ENCODE measurements at regions not wholly inside any gene's neighbourhood (a gene's known extent, or its start where the extent isn't known, plus 50 kb on each side); places are given as distances from the start of the nearest gene placed in this dataset.

DNA sequence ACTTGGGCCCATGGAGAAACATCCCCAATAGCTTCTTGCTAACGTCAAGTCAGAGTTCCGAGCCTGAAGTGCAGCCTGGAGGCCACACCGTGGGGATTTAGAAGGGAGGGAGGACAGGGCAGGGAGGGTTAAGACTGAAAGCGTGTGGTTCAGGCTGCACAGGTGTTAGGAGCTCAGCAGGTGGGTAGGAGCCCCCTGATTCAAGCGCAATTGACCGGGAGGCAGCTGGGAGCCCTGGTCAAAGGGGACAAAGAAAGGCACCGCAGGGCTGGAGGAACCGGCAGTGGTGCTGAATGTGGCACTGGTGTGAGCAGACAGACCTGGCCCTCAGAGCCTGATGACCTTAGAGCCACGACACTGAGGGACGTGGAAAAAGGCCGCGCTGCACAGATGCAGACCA lies 149.6 kb downstream of the TMEM18 start:
- DNase-seq (ENCODE audit: low spot score in 2 of 2): no peak

GRCh38 chr2:526918-527317 lies 150.3 kb downstream of the TMEM18 start:
- peaks cover 0 to 3% of the 10 kb centered on the region in 2 donors for H3K27me3 ChIP-seq
- H3K4me1 ChIP-seq: no peaks in the 10 kb centered on the region
- DNase-seq (ENCODE audit: low spot score in 2 of 2): no peak
- peaks cover 0 to 11% of the 10 kb centered on the region in 2 donors for H3K9me3 ChIP-seq
- TF ChIP-seq, protein P1, sequence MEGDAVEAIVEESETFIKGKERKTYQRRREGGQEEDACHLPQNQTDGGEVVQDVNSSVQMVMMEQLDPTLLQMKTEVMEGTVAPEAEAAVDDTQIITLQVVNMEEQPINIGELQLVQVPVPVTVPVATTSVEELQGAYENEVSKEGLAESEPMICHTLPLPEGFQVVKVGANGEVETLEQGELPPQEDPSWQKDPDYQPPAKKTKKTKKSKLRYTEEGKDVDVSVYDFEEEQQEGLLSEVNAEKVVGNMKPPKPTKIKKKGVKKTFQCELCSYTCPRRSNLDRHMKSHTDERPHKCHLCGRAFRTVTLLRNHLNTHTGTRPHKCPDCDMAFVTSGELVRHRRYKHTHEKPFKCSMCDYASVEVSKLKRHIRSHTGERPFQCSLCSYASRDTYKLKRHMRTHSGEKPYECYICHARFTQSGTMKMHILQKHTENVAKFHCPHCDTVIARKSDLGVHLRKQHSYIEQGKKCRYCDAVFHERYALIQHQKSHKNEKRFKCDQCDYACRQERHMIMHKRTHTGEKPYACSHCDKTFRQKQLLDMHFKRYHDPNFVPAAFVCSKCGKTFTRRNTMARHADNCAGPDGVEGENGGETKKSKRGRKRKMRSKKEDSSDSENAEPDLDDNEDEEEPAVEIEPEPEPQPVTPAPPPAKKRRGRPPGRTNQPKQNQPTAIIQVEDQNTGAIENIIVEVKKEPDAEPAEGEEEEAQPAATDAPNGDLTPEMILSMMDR (IDR thresholded peaks at IDR 0.05): no peak
- no peak for TF ChIP-seq POLR2AphosphoS5 (IDR thresholded peaks at IDR 0.05)
- no peaks in the 10 kb centered on the region for H3K36me3 ChIP-seq
- H3K4me3 ChIP-seq: no peak overlapping the region
- intact Hi-C loops (cut with DNase I; ENCODE audit: low total_unique reads): no loop called here
- no peak overlapping the region for H3K27ac ChIP-seq

More for the DNA sequence above, 149.6 kb downstream of the TMEM18 start:
- TF ChIP-seq POLR2AphosphoS5 (IDR thresholded peaks at IDR 0.05) (no peak), POLR2A (IDR thresholded peaks at IDR 0.05) (no peak)
- TF ChIP-seq, protein P1 (IDR thresholded peaks at IDR 0.05): no peak
- peaks cover 0 to 3% of the 10 kb centered on the region in 2 donors for H3K27me3 ChIP-seq
- H3K4me1 ChIP-seq: no peaks in the 10 kb centered on the region
- H3K4me3 ChIP-seq: no peak overlapping the region
- H3K36me3 ChIP-seq: no peaks in the 10 kb centered on the region
- intact Hi-C loops (cut with DNase I; ENCODE audit: low total_unique reads): no loop called here
- H3K9me3 ChIP-seq: peaks cover 0 to 18% of the 10 kb centered on the region in 2 donors
- H3K27ac ChIP-seq: no peak overlapping the region

- Histone ChIP-seq H3K9me3 (peaks cover 0 to 10% of the 10 kb centered on the region in 2 donors), H3K36me3 (no peaks in the 10 kb centered on the region), H3K27ac (no peak overlapping the region), H3K4me1 (no peaks in the 10 kb centered on the region), H3K4me3 (no peak overlapping the region), H3K27me3 (peaks cover 0 to 3% of the 10 kb centered on the region in 2 donors)
- no peak for TF ChIP-seq POLR2AphosphoS5 (IDR thresholded peaks at IDR 0.05)
- TF ChIP-seq, protein P1 (IDR thresholded peaks at IDR 0.05): no peak
- TF ChIP-seq POLR2A (IDR thresholded peaks at IDR 0.05): no peak
- no peak for DNase-seq (ENCODE audit: low spot score in 2 of 2)
- intact Hi-C loops (cut with DNase I; ENCODE audit: low total_unique reads): no loop called here
Measured at GRCh38 chr2:525611-526010, 151.6 kb downstream of the TMEM18 start.

GRCh38 chr2:525021-525420 lies 152.2 kb downstream of the TMEM18 start:
- no peak for DNase-seq (ENCODE audit: low spot score in 2 of 2)
- Histone ChIP-seq H3K27ac (no peak overlapping the region), H3K4me3 (no peak overlapping the region), H3K9me3 (peaks cover 0 to 4% of the 10 kb centered on the region in 2 donors), H3K36me3 (no peaks in the 10 kb centered on the region), H3K27me3 (peaks cover 0 to 3% of the 10 kb centered on the region in 2 donors), H3K4me1 (no peaks in the 10 kb centered on the region)
- TF ChIP-seq POLR2AphosphoS5 (IDR thresholded peaks at IDR 0.05) (no peak), POLR2A (IDR thresholded peaks at IDR 0.05) (no peak)
- TF ChIP-seq, protein P1 (IDR thresholded peaks at IDR 0.05): no peak
- intact Hi-C loops (cut with DNase I; ENCODE audit: low total_unique reads): no loop called here

GRCh38 chr2:524442-524841 lies 152.8 kb downstream of the TMEM18 start:
- H3K4me1 ChIP-seq: no peaks in the 10 kb centered on the region
- no peak overlapping the region for H3K4me3 ChIP-seq
- H3K9me3 ChIP-seq: no peaks in the 10 kb centered on the region
- no peak overlapping the region for H3K27ac ChIP-seq
- no peaks in the 10 kb centered on the region for H3K36me3 ChIP-seq
- intact Hi-C loops (cut with DNase I; ENCODE audit: low total_unique reads): no loop called here
- H3K27me3 ChIP-seq: peaks cover 0 to 3% of the 10 kb centered on the region in 2 donors
- TF ChIP-seq POLR2A (IDR thresholded peaks at IDR 0.05) (no peak), POLR2AphosphoS5 (IDR thresholded peaks at IDR 0.05) (no peak)
- TF ChIP-seq, protein P1 (IDR thresholded peaks at IDR 0.05): no peak
- no peak for DNase-seq (ENCODE audit: low spot score in 2 of 2)
